Parathyroid adenoma (tissue), 2 donors: ENCODE measurements at regions not wholly inside any gene's neighbourhood (a gene's known extent, or its start where the extent isn't known, plus 50 kb on each side); places are given as distances from the start of the nearest gene placed in this dataset.

Experiments used
- H2AFZ ChIP-seq: fragments of 300-600 bp; sonication (generic); one replicate; pipeline ENCODE4 v1.7.0; 2017; ENCODE audit warnings: antibody characterized with exemption, mild to moderate bottlenecking
- H3K27ac ChIP-seq: fragments of 300-600 bp; sonication (generic); one replicate; pipeline ENCODE4 v1.7.0; 2017
- H3K27me3 ChIP-seq: fragments of 300-600 bp; sonication (generic); one replicate; pipeline ENCODE4 v1.7.0; 2017; ENCODE audit warnings: low read length; ENCODE audit not compliant: control insufficient read depth, insufficient read depth
- H3K36me3 ChIP-seq: fragments of 300-600 bp; sonication (generic); one replicate; pipeline ENCODE4 v1.7.0; 2017; ENCODE audit warnings: low read length; ENCODE audit not compliant: control insufficient read depth, insufficient read depth
- H3K4me1 ChIP-seq: fragments of 300-600 bp; sonication (generic); one replicate; pipeline ENCODE4 v1.7.0; 2017; ENCODE audit warnings: control low read depth
- H3K4me2 ChIP-seq: fragments of 300-600 bp; sonication (generic); one replicate; pipeline ENCODE4 v1.7.0; 2017; ENCODE audit warnings: low read length
- H3K4me3 ChIP-seq: fragments of 300-600 bp; sonication (generic); one replicate; pipeline ENCODE4 v1.7.0; 2017; ENCODE audit warnings: low read depth, low read length
- H3K79me2 ChIP-seq: fragments of 300-600 bp; sonication (generic); one replicate; pipeline ENCODE4 v1.7.0; 2017; ENCODE audit warnings: control low read depth
- H3K9ac ChIP-seq: fragments of 300-600 bp; sonication (generic); one replicate; pipeline ENCODE4 v1.7.0; 2017; ENCODE audit warnings: mild to moderate bottlenecking
- H3K9me3 ChIP-seq: fragments of 300-600 bp; sonication (generic); one replicate; pipeline ENCODE4 v1.7.0; 2017; ENCODE audit warnings: low read length; ENCODE audit not compliant: control insufficient read depth
- CTCF ChIP-seq: fragments of 300-600 bp; sonication (generic); IDR thresholded peaks from one replicate; pipeline ENCODE4 v1.7.0; 2017; ENCODE audit warnings: antibody characterized with exemption, mild to moderate bottlenecking
- donor health status: primary hyperparathyroidism.

GRCh38 chr18:57982372-57983021 lies 61.5 kb upstream of the NEDD4L start:
- Histone ChIP-seq H3K79me2 (no peaks in the 10 kb centered on the region), H3K4me1 (peaks cover 7% of the 10 kb centered on the region), H3K36me3 (no peaks in the 10 kb centered on the region), H3K4me2 (no peak overlapping the region), H3K27me3 (no peaks in the 10 kb centered on the region), H2AFZ (no peak overlapping the region), H3K9me3 (no peaks in the 10 kb centered on the region), H3K4me3 (no peak overlapping the region), H3K9ac (no peak overlapping the region), H3K27ac (no peak overlapping the region)
- no peak for TF ChIP-seq CTCF

- H3K27me3 ChIP-seq = no peaks in the 10 kb centered on the region
- TF ChIP-seq CTCF = no peak
- no peak overlapping the region for H3K4me3 ChIP-seq
- H3K9me3 ChIP-seq = no peaks in the 10 kb centered on the region
- no peaks in the 10 kb centered on the region for H3K36me3 ChIP-seq
- no peak overlapping the region for H3K4me2 ChIP-seq
- no peak overlapping the region for H3K27ac ChIP-seq
- no peak overlapping the region for H3K9ac ChIP-seq
- no peak overlapping the region for H2AFZ ChIP-seq
- no peaks in the 10 kb centered on the region for H3K79me2 ChIP-seq
- peaks cover 7% of the 10 kb centered on the region for H3K4me1 ChIP-seq
Observed at GRCh38 chr18:57981308-57982028, 62.6 kb upstream of the NEDD4L start.

GRCh38 chr18:57980573-57981307 lies 63.3 kb upstream of the NEDD4L start:
- Histone ChIP-seq H3K4me1 (peaks cover 7% of the 10 kb centered on the region), H3K9ac (no peak overlapping the region), H3K4me2 (no peak overlapping the region), H3K36me3 (no peaks in the 10 kb centered on the region), H3K79me2 (no peaks in the 10 kb centered on the region), H3K4me3 (no peak overlapping the region), H3K9me3 (no peaks in the 10 kb centered on the region), H2AFZ (peak overlapping the region; percentile 74), H3K27me3 (no peaks in the 10 kb centered on the region), H3K27ac (no peak overlapping the region)
- no peak for TF ChIP-seq CTCF

GRCh38 chr18:57976230-57976773 lies 67.7 kb upstream of the NEDD4L start:
- H3K9ac ChIP-seq = no peak overlapping the region

More at GRCh38 chr18:57976230-57976773, 67.7 kb upstream of the NEDD4L start:
- Histone ChIP-seq H3K27ac (no peak overlapping the region), H3K4me2 (no peak overlapping the region), H2AFZ (no peak overlapping the region), H3K4me1 (peaks cover 7% of the 10 kb centered on the region), H3K27me3 (no peaks in the 10 kb centered on the region), H3K36me3 (no peaks in the 10 kb centered on the region), H3K9me3 (no peaks in the 10 kb centered on the region), H3K4me3 (no peak overlapping the region), H3K79me2 (no peaks in the 10 kb centered on the region)
- no peak for TF ChIP-seq CTCF
